ENCODE measurements at regions not wholly inside any gene's neighbourhood (a gene's known extent, or its start where the extent isn't known, plus 50 kb on each side); places are given as distances from the start of the nearest gene placed in this dataset.

DNA sequence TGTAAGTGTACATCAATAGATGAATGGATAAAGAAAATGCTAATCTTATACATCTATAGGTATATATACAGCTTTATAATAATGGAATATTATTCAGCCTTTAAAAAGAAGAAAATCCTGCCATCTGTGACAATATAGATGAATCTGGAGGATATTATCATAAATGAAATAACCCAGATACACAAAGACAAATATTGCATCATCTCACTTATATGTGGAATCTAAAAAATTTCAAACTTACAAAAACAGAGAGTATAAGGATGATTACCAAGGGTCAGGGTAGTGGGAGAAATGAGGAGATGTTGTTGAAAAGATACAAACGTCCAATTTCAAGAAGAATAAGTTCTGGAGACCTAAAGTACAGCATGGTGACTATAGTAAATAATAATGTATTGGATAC is 85.4 kb upstream of the AGTR1 start:
- POLR2A ChIA-PET, result no interaction called here
- no peaks in the 10 kb centered on the region for H3K4me1 Mint-ChIP-seq
- H3K9me3 Mint-ChIP-seq, result no peaks in the 10 kb centered on the region
- H3K27ac Mint-ChIP-seq, result no peak overlapping the region
- H3K4me3 Mint-ChIP-seq, result no peak overlapping the region
- ATAC-seq (ENCODE audit: low read depth) (no peak), DNase-seq (no peak)
- no peaks in the 10 kb centered on the region for H3K27me3 Mint-ChIP-seq
- no peaks in the 10 kb centered on the region for H3K36me3 Mint-ChIP-seq

DNA sequence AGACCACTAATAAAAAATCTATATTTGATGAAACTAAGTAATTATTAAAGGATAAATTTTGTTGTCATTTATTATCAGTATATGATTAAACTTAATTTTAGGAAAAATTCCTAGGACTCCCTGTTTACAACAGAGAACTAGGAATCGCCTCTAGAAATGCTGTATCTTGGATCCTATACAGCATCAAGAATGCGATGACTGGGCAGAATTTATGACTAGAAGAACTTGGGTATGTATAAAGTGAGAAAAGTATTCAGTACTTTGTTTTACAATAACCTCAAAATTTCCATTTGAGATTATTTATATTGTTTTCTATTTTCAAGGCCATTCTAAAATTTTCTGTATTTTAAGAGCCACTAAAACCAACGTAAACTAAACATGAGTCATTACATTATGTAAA is 82.3 kb upstream of the AGTR1 start:
- H3K27me3 Mint-ChIP-seq, result no peaks in the 10 kb centered on the region
- H3K36me3 Mint-ChIP-seq, result no peaks in the 10 kb centered on the region
- no peak overlapping the region for H3K4me3 Mint-ChIP-seq
- ATAC-seq (ENCODE audit: low read depth) (no peak), DNase-seq (no peak)
- POLR2A ChIA-PET, result no interaction called here
- no peak overlapping the region for H3K27ac Mint-ChIP-seq
- H3K9me3 Mint-ChIP-seq, result peaks cover 2% of the 10 kb centered on the region
- no peaks in the 10 kb centered on the region for H3K4me1 Mint-ChIP-seq

DNA sequence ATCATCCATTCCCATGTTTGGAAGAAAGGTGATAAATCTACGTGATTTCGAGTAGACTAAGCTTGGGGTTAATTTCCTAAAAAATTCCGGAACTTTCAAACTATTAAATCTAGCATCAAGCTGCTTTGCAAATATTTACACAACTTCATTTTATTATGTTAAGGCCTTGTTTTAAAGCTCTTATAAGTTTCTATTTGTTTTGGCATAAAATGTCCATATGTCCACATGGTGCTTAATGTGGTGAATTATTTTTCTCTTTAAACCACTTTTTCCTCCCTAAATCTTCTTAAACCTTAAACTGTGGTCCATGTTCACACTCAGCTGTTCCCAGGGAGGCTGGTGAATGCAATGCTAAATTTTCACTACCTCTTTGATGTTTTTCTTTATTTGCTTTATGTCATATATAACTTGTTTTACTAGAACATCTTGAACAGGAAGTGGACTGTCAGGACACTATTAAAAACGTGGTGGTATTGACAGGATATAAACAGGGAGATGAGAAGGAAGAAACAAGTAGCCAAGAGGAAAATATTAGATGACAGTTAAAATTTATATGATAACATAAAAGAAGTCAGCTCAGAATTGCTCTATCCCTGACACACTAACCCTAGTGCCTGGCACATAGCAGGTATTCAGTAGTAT is 72.5 kb upstream of the AGTR1 start:
- Mint-ChIP-seq H3K36me3 (no peaks in the 10 kb centered on the region), H3K27me3 (no peaks in the 10 kb centered on the region), H3K9me3 (peaks cover 6% of the 10 kb centered on the region), H3K4me1 (no peaks in the 10 kb centered on the region), H3K27ac (no peak overlapping the region), H3K4me3 (no peak overlapping the region)
- DNase-seq (no peak), ATAC-seq (ENCODE audit: low read depth) (no peak)
- POLR2A ChIA-PET, result no interaction called here

DNA sequence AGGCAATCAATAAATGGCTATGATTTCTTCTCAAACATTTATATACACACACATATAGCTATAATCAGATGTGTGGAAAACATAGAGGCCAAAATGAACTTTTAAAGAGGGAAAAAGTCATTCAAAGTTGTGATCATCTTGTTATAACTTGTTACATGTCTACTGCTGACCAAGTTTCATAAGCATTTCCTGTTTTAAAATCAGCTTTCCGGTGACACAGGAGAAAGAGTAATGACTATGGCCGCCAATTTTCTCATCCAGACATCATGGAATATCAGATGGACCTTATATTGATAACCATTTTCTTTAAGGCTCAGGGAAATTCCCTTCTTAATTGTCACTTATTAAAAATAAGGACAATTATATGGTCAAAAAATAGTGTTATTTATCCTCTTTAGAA is 71.7 kb upstream of the AGTR1 start:
- Mint-ChIP-seq H3K4me3 (no peak overlapping the region), H3K36me3 (no peaks in the 10 kb centered on the region), H3K27me3 (no peaks in the 10 kb centered on the region), H3K4me1 (no peaks in the 10 kb centered on the region), H3K9me3 (peaks cover 6% of the 10 kb centered on the region), H3K27ac (no peak overlapping the region)
- ATAC-seq (ENCODE audit: low read depth) (no peak), DNase-seq (no peak)
- POLR2A ChIA-PET, result no interaction called here

DNA sequence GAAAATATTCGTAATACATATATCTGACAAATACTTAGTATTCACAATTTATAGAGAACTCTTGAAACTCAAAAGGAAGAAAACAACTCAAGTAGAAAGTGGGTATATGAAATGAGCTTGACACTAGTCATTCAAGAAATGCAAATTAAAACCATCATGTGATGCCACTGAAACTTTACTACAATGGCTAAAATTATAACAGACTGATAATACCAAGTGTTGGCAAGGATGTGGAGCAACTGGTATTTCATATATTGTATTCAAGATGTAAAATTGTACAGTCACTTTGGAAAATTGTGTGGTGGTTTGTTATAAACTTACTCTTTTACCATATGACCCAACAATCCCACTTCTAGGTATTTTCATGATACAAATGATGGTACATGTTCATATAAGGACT is 68.7 kb upstream of the AGTR1 start:
- no peaks in the 10 kb centered on the region for H3K36me3 Mint-ChIP-seq
- H3K4me1 Mint-ChIP-seq, result no peaks in the 10 kb centered on the region
- no peaks in the 10 kb centered on the region for H3K27me3 Mint-ChIP-seq
- no peak for ATAC-seq (ENCODE audit: low read depth)
- POLR2A ChIA-PET, result no interaction called here
- H3K27ac Mint-ChIP-seq, result no peak overlapping the region
- peaks cover 6% of the 10 kb centered on the region for H3K9me3 Mint-ChIP-seq
- no peak overlapping the region for H3K4me3 Mint-ChIP-seq
- DNase-seq, result no peak

DNA sequence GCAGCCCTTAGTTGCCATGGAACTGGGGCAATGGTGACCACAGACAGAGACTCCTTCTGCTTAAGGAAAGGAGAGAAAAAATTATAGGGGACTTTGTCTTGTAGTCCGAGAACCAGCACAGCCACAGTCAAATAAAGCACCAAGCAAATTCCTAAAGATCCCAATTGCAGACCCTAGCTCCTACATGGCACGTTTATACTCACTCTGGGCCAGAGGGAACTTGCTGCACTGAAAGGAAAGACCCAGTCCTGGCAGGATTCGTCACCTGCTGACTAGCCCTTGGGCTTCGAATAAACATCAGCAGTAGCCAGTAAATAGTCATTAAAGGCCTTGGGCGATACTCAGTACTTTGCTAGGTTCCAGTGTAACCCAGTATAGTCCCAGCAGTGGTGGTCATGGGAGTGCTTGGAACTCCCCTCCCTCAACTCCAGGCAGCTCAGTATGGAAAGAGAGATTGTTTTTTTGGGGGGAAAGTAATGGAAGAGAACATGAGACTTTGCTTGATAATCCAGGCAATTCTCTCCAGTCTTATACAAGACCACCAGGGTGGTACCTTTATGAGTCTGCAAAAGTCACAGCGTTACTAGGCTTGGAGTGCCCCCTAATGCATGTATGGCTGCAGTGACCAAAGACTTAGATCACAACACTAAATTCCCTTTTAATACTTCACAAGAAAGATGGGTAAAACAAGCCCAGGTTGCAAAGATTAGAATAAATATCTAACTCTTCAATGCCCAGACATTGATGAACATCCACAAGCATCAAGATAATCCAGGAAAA is 66.4 kb upstream of the AGTR1 start:
- Mint-ChIP-seq H3K4me1 (no peaks in the 10 kb centered on the region), H3K36me3 (no peaks in the 10 kb centered on the region), H3K27me3 (no peaks in the 10 kb centered on the region), H3K9me3 (peaks cover 6% of the 10 kb centered on the region), H3K4me3 (no peak overlapping the region), H3K27ac (no peak overlapping the region)
- DNase-seq (no peak), ATAC-seq (ENCODE audit: low read depth) (no peak)
- POLR2A ChIA-PET, result no interaction called here

DNA sequence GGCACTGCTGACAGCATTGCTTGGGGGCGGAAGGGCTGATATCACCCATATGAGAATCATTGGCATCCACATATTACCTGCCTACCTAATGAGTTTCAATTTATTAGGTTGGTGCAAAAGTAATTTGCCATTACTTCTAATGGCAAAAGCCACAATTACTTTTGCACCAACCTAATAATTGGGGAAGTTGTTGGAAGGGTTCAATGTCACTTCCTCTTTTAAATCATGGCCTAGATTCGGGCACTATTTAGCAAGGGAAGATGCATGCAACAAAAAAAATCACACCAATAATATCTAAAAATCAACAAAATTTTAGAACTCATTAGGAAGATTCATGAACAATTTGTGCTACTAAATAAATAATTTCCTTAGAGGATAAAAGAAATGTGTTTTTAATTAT is 56.0 kb upstream of the AGTR1 start:
- Mint-ChIP-seq H3K27ac (no peak overlapping the region), H3K4me3 (no peak overlapping the region), H3K27me3 (no peaks in the 10 kb centered on the region), H3K36me3 (no peaks in the 10 kb centered on the region), H3K9me3 (no peaks in the 10 kb centered on the region), H3K4me1 (no peaks in the 10 kb centered on the region)
- DNase-seq (no peak), ATAC-seq (ENCODE audit: low read depth) (no peak)
- POLR2A ChIA-PET, result no interaction called here

DNA sequence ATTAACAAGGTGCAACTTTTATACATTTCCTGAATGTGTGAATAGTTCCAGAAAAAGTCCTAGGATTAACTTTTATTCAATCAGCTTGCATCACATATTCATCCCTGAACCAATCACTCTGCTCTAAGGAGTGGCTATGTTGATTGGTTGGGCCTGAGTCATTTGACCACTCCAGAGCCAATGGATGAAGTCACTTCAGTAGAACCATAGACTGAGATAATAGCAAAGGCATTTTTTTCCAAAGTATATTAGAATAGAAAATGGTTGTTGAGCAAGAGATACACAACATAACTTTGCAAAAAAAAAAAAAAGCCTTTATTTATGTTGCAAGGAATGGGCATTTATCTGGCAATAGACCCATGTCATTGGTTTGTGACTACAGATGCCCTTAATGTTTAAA is 55.5 kb upstream of the AGTR1 start:
- H3K36me3 Mint-ChIP-seq, result no peaks in the 10 kb centered on the region
- no peak overlapping the region for H3K27ac Mint-ChIP-seq
- no peak overlapping the region for H3K4me3 Mint-ChIP-seq
- H3K9me3 Mint-ChIP-seq, result no peaks in the 10 kb centered on the region
- POLR2A ChIA-PET, result no interaction called here
- DNase-seq, result no peak
- H3K27me3 Mint-ChIP-seq, result no peaks in the 10 kb centered on the region
- no peaks in the 10 kb centered on the region for H3K4me1 Mint-ChIP-seq
- ATAC-seq (ENCODE audit: low read depth), result no peak

DNA sequence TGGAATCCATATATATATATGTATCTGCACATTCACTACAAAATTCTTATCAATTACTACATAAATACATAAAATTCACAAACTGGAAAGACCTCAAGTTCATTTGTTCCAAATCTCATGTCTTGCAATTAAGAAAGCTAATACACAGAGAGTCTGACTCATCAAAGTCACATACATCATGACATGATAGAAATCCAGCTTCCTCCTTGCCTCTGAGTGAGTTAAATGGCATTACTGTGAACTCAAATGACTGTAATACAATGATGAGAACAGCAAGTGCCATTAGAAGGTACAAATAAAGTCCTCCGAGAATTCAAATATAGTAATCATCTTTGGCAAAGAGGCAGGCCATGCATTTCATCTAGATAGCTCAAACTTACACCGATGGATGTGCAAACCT is 55.1 kb upstream of the AGTR1 start:
- no peak for DNase-seq
- H3K4me3 Mint-ChIP-seq, result no peak overlapping the region
- H3K27me3 Mint-ChIP-seq, result no peaks in the 10 kb centered on the region
- H3K36me3 Mint-ChIP-seq, result no peaks in the 10 kb centered on the region
- H3K27ac Mint-ChIP-seq, result no peak overlapping the region
- POLR2A ChIA-PET, result no interaction called here
- H3K9me3 Mint-ChIP-seq, result no peaks in the 10 kb centered on the region
- H3K4me1 Mint-ChIP-seq, result no peaks in the 10 kb centered on the region
- no peak for ATAC-seq (ENCODE audit: low read depth)

DNA sequence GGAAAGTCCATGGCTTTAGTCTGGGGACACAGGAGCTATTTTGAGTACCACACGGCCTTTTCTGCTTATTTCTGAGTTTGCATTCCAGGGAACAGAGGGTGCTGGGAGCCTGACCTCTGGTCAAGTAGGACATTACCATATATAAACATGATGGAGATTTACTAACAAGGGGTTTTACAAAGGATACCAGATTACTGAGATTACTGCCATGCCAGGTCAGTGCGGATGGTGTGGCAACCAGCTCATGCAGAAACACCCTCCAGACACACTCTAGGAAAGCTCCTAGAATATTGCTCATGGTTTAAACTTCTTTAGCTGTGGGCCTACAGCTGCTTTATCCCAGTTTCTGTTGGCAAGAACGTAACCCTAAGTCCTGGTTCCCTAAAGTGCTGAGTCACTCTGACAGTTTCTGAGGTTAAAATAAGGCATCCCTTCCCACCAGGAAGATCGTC is 54.3 kb upstream of the AGTR1 start:
- POLR2A ChIA-PET, result no interaction called here
- Mint-ChIP-seq H3K4me3 (no peak overlapping the region), H3K9me3 (no peaks in the 10 kb centered on the region), H3K27ac (no peak overlapping the region), H3K4me1 (no peaks in the 10 kb centered on the region), H3K27me3 (no peaks in the 10 kb centered on the region), H3K36me3 (no peaks in the 10 kb centered on the region)
- ATAC-seq (ENCODE audit: low read depth) (no peak), DNase-seq (no peak)

DNA sequence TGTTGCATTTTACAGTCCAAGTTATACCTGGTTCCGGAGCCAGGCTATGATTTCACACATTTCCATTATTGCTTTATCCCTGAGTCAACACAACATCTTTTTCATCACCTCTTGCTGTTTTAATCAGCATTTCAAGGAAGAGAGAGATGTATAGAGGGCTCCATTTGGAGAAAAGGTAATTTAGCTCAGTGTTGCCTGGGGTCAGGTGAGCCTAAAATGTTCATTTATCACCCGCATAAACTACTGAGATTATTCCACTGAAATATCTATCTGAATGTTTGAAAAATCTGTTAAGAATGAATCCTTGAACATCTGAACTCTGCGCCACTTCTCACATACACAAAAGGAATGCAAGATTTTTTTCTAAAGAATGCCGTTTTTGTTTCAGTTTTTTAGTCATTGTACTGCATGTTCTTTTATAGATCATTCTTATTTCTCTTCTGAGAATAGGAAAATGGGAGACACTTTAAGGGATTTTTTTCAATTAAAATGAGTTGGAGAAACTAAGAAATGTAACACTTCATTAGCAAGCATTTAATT is 51.5 kb upstream of the AGTR1 start:
- no peak for ATAC-seq (ENCODE audit: low read depth)
- H3K4me1 Mint-ChIP-seq, result no peaks in the 10 kb centered on the region
- POLR2A ChIA-PET, result no interaction called here

More for the DNA sequence above, 51.5 kb upstream of the AGTR1 start:
- Mint-ChIP-seq H3K27ac (no peak overlapping the region), H3K36me3 (no peaks in the 10 kb centered on the region), H3K9me3 (no peaks in the 10 kb centered on the region), H3K27me3 (no peaks in the 10 kb centered on the region), H3K4me3 (no peak overlapping the region)
- DNase-seq, result no peak

Data from activated naive CD8-positive, alpha-beta T cell treated with anti-CD3 and anti-CD28 coated beads, Interleukin-2, amount 10 ng/mL, durations not matched to agents 7 days and 5 days (primary cell).